Thymus (tissue), 11 donors: ENCODE measurements at regions not wholly inside any gene's neighbourhood (a gene's known extent, or its start where the extent isn't known, plus 50 kb on each side); places are given as distances from the start of the nearest gene placed in this dataset.

Experiments
- DNase-seq, 9 donors: peaks; one replicate each; pipeline ENCODE4 v3.0.0-alpha.2; 2013; ENCODE audit warnings: low spot score in 9 of 9, low read depth in 6 of 9, missing footprints in 1 of 9
- H3K27ac ChIP-seq, 2 donors: one replicate each; pipeline ENCODE4 v1.5.1; 2013; ENCODE audit warnings: control low read depth in 1 of 2, low read depth in 1 of 2, low read length in 1 of 2, mild to moderate bottlenecking in 1 of 2, moderate library complexity in 1 of 2
- H3K27me3 ChIP-seq, 2 donors: one replicate each; pipeline ENCODE4 v1.5.1; 2013; ENCODE audit warnings: low read length in 1 of 2; ENCODE audit not compliant: control insufficient read depth in 2 of 2, insufficient read depth in 1 of 2
- H3K36me3 ChIP-seq, 2 donors: one replicate each; pipeline ENCODE4 v1.5.1; 2013; ENCODE audit warnings: low read length in 1 of 2, mild to moderate bottlenecking in 1 of 2, moderate library complexity in 1 of 2; ENCODE audit not compliant: control insufficient read depth in 2 of 2, insufficient read depth in 2 of 2
- H3K4me1 ChIP-seq, 2 donors: one replicate each; pipeline ENCODE4 v1.5.1; 2013; ENCODE audit warnings: low read length in 2 of 2; ENCODE audit not compliant: control insufficient read depth in 2 of 2, insufficient read depth in 2 of 2
- H3K4me3 ChIP-seq, 2 donors: one replicate each; pipeline ENCODE4 v1.5.1; 2013; ENCODE audit warnings: low read length in 2 of 2, control low read depth in 1 of 2, mild to moderate bottlenecking in 1 of 2
- H3K9me3 ChIP-seq, 2 donors: one replicate each; pipeline ENCODE4 v1.5.1; 2013; ENCODE audit warnings: low read length in 1 of 2, mild to moderate bottlenecking in 1 of 2; ENCODE audit not compliant: control insufficient read depth in 2 of 2, insufficient read depth in 1 of 2
- WGBS: extraction: QIAGEN DNeasy Blood & Tissue Kit; methylation state at CpG from one replicate; pipeline ENCODE4 v1.1.7; 2013; 5-methylcytosine and 5-hydroxymethylcytosine counted together
- donor health status: healthy.

DNA sequence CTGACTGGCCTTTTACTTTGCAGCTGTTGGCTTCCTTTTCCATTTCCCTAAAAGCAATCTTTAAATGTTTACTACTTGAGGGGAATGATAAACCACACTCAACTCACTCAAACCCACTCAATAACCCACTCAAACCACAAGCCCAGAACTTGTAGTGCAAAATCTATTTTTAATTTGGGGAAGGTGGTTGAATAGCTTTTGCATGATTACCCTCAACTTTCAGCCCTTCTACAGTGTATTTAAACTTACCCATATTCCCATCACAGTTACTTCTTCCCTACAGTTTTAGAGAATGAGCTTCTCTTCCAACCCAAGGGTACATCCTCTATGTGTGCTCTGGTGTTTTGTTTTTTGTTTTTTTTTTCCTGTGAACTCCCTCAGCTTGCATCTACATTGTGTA lies 636.1 kb downstream of the TDRD15 start:
- Histone ChIP-seq H3K36me3 (no peaks in the 10 kb centered on the region), H3K27me3 (no peaks in the 10 kb centered on the region), H3K9me3 (no peaks in the 10 kb centered on the region), H3K4me3 (no peak overlapping the region), H3K27ac (no peak overlapping the region), H3K4me1 (no peaks in the 10 kb centered on the region)
- DNase-seq = no peak

DNA sequence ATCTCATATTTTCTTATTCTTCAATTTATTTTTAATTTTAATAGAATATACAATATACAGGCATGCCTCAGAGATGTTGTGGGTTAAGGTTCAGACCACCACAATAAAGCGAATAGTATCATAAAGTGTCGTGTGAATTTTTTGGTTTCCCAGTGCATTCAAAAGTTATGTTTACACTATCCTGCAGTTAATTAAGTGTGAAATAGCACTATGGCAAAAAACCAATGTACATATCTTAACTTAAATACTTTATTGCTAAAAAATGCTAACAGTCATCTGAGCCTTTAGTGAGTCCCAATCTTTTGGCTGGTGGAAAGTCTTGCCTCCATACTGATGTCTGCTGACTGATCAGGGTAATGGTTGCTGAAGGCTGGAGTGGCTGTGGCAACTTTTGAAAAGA lies 637.6 kb downstream of the TDRD15 start:
- H3K27ac ChIP-seq = no peak overlapping the region
- no peak overlapping the region for H3K4me3 ChIP-seq
- no peaks in the 10 kb centered on the region for H3K27me3 ChIP-seq
- no peaks in the 10 kb centered on the region for H3K36me3 ChIP-seq
- no peaks in the 10 kb centered on the region for H3K4me1 ChIP-seq
- no peak for DNase-seq
- 98% methylated on average over 2 of the region's 2 CpGs for WGBS
- no peaks in the 10 kb centered on the region for H3K9me3 ChIP-seq

DNA sequence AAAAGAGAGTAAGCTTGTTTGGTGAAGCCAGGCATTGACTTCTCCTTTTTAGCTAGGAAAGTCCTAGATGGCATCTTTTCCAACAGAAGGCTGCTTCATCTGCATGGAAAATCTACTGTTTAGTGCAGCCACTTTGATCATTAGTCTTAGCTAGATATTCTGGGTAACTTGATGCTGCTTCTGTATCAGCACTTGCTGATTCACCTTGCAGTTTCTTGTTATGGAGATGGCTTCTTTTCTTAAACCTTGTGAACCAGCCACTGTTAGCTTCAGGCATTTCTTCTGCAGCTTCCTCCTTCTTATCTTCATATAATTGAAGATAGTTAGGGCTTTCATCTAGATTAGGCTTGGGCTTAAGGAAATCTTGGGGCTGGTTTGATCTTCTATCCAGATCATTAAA lies 639.7 kb downstream of the TDRD15 start:
- Histone ChIP-seq H3K27ac (no peak overlapping the region), H3K27me3 (no peaks in the 10 kb centered on the region), H3K36me3 (no peaks in the 10 kb centered on the region), H3K4me3 (no peak overlapping the region), H3K9me3 (no peaks in the 10 kb centered on the region), H3K4me1 (no peaks in the 10 kb centered on the region)
- no peak for DNase-seq

DNA sequence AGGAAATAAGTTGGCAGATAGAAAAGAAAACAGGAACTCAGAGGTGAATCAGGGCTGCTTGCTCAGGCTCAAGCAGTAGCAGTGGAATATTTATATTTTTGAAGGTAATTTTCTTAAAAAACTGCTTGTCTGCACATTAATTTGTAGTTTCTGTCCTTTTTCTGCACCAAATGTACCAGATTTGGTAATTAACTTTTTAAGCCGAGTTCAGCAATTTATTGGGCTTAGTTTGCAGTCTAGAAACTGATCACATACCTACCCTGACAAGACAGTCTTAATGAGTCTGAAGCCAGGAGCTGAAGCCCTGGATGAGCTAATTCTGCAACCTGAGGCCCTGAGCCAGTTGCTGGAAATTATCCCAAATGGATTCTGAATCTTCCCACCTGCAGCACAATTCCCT lies 647.0 kb downstream of the TDRD15 start:
- Histone ChIP-seq H3K27ac (no peak overlapping the region), H3K27me3 (no peaks in the 10 kb centered on the region), H3K9me3 (no peaks in the 10 kb centered on the region), H3K36me3 (no peaks in the 10 kb centered on the region), H3K4me1 (no peaks in the 10 kb centered on the region), H3K4me3 (no peak overlapping the region)
- WGBS = 81% methylated on average over 1 of the region's 1 CpG
- DNase-seq = no peak

DNA sequence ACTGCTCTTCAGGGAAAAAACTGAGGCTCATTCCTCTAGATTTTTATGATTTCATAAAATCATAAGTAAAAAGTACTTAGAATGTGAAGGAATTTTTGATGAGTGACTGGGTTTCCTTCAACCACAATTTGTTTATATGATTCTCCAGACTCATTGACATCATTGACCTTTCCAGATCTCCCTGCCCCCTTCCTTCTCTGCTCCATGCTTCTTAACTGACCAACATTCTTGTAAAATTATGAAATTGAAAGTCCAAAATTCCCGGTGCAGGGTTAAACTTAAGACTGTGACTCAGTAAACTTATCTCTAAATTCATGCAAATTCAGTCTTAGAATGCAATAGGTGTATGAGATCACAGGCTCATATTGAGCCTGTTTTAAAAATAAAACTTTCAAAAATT lies 648.9 kb downstream of the TDRD15 start:
- Histone ChIP-seq H3K9me3 (no peaks in the 10 kb centered on the region), H3K4me3 (no peak overlapping the region), H3K27me3 (no peaks in the 10 kb centered on the region), H3K36me3 (no peaks in the 10 kb centered on the region), H3K4me1 (no peaks in the 10 kb centered on the region), H3K27ac (no peak overlapping the region)
- 88% methylated on average over 1 of the region's 1 CpG for WGBS
- DNase-seq = no peak

DNA sequence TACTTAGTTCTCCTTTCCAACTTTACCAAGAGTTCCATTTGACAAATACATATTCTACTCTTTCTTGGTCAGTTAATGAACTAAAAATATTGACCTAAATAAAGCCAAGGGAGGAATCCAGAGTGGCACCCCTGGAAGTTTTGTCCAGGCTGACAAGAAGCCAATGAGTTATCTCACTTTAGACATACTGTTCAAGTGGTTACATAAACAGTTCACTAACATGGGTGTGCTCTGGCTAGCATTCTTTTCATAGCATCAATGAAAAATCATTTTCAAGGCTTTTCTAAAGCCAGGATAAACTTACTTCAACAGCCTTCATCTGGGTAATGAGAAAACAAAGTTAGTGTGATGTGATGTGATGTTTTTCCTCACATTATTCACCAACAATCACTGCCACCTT lies 649.4 kb downstream of the TDRD15 start:
- DNase-seq = no peak
- H3K4me3 ChIP-seq = no peak overlapping the region
- no peak overlapping the region for H3K27ac ChIP-seq
- no peaks in the 10 kb centered on the region for H3K27me3 ChIP-seq
- H3K9me3 ChIP-seq = no peaks in the 10 kb centered on the region
- no peaks in the 10 kb centered on the region for H3K4me1 ChIP-seq
- no peaks in the 10 kb centered on the region for H3K36me3 ChIP-seq

DNA sequence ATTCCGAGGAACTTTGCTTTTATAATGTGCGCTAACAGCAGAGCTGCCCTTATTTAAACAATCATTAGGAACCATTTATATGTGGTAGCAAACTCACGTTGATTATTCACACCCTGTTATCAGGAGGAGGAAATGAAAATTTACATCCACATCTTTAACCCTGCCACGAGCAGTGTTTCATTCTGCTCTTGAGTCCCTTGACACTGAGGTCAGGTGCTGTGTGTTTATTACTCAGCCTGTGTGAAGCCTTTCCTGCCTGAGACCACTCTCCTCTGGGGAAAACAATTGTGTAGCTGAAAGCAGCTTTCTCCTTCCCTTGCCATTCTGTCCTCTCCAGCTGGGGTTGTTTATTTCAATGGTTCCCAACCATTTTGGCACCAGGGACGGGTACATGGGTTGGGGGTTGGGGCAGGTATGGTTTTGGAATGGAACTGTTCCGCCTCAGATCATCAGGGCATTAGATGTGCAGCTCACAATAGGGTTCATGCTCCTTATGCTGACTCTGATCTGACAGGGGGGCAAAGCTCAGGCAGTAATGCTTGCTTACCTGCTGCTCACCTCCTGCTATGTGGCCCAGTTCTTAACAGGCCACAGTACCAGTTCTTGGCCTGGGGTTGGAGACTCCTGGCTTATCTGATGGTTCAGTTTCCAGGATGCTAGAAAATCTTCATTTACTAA lies 651.1 kb downstream of the TDRD15 start:
- no peak overlapping the region for H3K4me3 ChIP-seq
- no peaks in the 10 kb centered on the region for H3K36me3 ChIP-seq
- WGBS = 51% methylated on average over 6 of the region's 6 CpGs
- no peaks in the 10 kb centered on the region for H3K9me3 ChIP-seq
- H3K27me3 ChIP-seq = no peaks in the 10 kb centered on the region
- no peaks in the 10 kb centered on the region for H3K4me1 ChIP-seq
- H3K27ac ChIP-seq = no peak overlapping the region
- DNase-seq = no peak

DNA sequence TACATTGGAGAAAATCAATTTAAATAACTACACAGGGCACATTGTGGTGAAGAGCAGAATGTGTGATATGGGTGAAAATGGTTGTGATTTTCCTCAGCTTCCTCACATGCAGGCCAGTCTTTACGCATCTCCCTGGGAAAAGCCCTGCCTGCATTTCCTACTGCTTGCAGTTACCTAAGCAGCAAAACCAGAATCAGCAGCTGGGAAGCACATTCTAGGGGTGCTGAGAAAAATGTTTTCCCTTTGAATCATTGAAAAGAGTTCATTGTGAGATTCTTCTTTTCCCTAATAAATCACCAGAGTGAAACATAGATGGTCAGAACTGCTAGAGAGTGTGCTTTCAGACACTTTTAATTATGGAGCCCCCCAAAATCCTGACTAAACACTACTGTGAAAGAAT lies 656.0 kb downstream of the TDRD15 start:
- DNase-seq = no peak
- Histone ChIP-seq H3K27me3 (no peaks in the 10 kb centered on the region), H3K27ac (no peak overlapping the region), H3K4me3 (no peak overlapping the region), H3K9me3 (no peaks in the 10 kb centered on the region), H3K4me1 (no peaks in the 10 kb centered on the region), H3K36me3 (no peaks in the 10 kb centered on the region)
- WGBS = 93% methylated on average over 1 of the region's 1 CpG

DNA sequence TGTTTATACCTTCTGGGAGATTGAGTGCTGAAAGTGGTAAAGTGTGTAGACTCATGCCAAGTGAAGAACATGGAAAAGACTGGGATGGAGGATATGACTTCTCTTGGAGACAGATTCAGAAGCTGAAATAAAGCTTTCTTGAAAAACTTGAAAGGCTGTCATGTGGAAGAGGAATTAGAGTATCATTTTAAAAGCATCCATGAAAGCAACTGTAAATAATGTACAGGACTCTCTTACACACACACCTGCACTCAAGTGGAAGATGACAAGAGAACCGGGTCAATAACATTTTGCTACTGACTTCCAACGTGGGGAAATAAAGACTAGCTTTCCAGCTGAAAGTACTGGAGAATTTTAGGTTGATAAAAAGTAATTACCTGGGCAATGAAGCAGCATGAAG lies 658.2 kb downstream of the TDRD15 start:
- no peak for DNase-seq
- Histone ChIP-seq H3K4me3 (no peak overlapping the region), H3K36me3 (no peaks in the 10 kb centered on the region), H3K27me3 (no peaks in the 10 kb centered on the region), H3K27ac (no peak overlapping the region), H3K9me3 (no peaks in the 10 kb centered on the region), H3K4me1 (no peaks in the 10 kb centered on the region)
- 75% methylated on average over 2 of the region's 2 CpGs for WGBS

DNA sequence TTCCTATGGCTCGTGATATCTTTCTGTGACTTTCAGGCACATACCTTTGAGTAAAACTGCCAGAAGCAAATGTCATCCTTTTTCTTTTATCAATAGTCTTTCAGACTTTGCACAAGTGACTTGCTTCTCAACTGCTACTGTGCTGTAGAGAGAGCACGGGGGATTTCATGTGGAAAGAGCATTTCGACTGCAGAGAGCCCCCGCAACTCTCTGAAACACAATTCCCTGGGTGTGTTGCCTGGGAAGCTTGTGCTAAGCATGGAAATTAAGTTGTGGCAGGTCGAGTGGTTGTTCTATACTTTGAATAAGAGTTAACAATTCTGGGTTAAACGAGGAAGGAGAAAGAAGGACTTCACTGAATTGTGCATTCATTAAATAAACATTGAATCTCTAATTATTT lies 659.1 kb downstream of the TDRD15 start:
- DNase-seq = no peak
- no peak overlapping the region for H3K27ac ChIP-seq
- H3K27me3 ChIP-seq = no peaks in the 10 kb centered on the region
- H3K4me1 ChIP-seq = no peaks in the 10 kb centered on the region
- 79% methylated on average over 6 of the region's 6 CpGs for WGBS
- no peaks in the 10 kb centered on the region for H3K36me3 ChIP-seq
- H3K4me3 ChIP-seq = no peak overlapping the region
- no peaks in the 10 kb centered on the region for H3K9me3 ChIP-seq
